IMR-90 (cell line): ENCODE measurements at regions not wholly inside any gene's neighbourhood (a gene's known extent, or its start where the extent isn't known, plus 50 kb on each side); places are given as distances from the start of the nearest gene placed in this dataset.

ENCODE experiments used
- ATAC-seq: fragments of 200-7000 bp; cut with Tn5 transposase; 2 replicates; pipeline ENCODE4 v1.9.1; 2020; ENCODE audit warnings: low read depth, mild to moderate bottlenecking, moderate library complexity
- BruUV-seq: library from RNA; stranded (reverse); fragments of 400-500 nt; replicated peaks from 2 replicates; lab custom pipeline; 2021; lab: Mats Ljungman, UMichigan
- CTCF ChIA-PET: fragments of 300-600 bp; formaldehyde crosslinking; extraction: SDS; loops from one replicate; lab custom pipeline; 2021; ENCODE audit warnings: antibody characterized with exemption; lab: Yijun Ruan, JAX
- POLR2A ChIA-PET: fragments of 300-600 bp; sonication (Branson Sonifier 250); formaldehyde crosslinking; loops from one replicate; lab custom pipeline; 2022; ENCODE audit warnings: antibody characterized with exemption; ENCODE audit not compliant: unreplicated experiment; lab: Charles Lee
- DNase-seq: peaks from one replicate; pipeline ENCODE4 v3.0.0; 2013
- H2AFZ ChIP-seq: replicated peaks from 2 replicates; pipeline ENCODE3; 2013; ENCODE audit warnings: low read length, mild to moderate bottlenecking; ENCODE audit not compliant: poor library complexity
- H2AK5ac ChIP-seq: 2 replicates; pipeline ENCODE4 v1.6.1; 2013; ENCODE audit warnings: low read depth, low read length, inconsistent platforms
- H2AK9ac ChIP-seq: replicated peaks from 2 replicates; pipeline ENCODE3; 2013; ENCODE audit warnings: mild to moderate bottlenecking, low read depth, low read length, moderate library complexity; ENCODE audit not compliant: poor library complexity
- H2BK120ac ChIP-seq: 2 replicates; pipeline ENCODE4 v1.6.1; 2013; ENCODE audit warnings: low read depth, low read length, inconsistent platforms
- H2BK15ac ChIP-seq: 3 replicates; pipeline ENCODE4 v1.6.1; 2013; ENCODE audit warnings: low read depth, low read length, inconsistent platforms
- H2BK20ac ChIP-seq: 2 replicates; pipeline ENCODE4 v1.6.1; 2013; ENCODE audit warnings: low read depth, mild to moderate bottlenecking, inconsistent platforms, low read length, moderate library complexity
- H2BK5ac ChIP-seq: 2 replicates; pipeline ENCODE4 v1.6.1; 2013; ENCODE audit warnings: mild to moderate bottlenecking, low read depth, low read length, inconsistent platforms; ENCODE audit not compliant: poor library complexity, severe bottlenecking
- H3K14ac ChIP-seq: replicated peaks from 2 replicates; pipeline ENCODE4 v1.6.1; 2013; ENCODE audit warnings: low read depth, low read length, inconsistent platforms
- H3K18ac ChIP-seq: 2 replicates; pipeline ENCODE4 v1.6.1; 2013; ENCODE audit warnings: low read depth, low read length, control low read depth
- H3K23ac ChIP-seq: 2 replicates; pipeline ENCODE4 v1.6.1; 2013; ENCODE audit warnings: low read depth, low read length, inconsistent platforms
- H3K27ac ChIP-seq: 2 replicates; pipeline ENCODE4 v1.5.1; 2013; ENCODE audit warnings: mild to moderate bottlenecking, control low read depth, low read length; ENCODE audit not compliant: insufficient read depth
- H3K27me3 ChIP-seq: 2 replicates; pipeline ENCODE4 v1.6.1; 2013; ENCODE audit warnings: low read length; ENCODE audit not compliant: control insufficient read depth, insufficient read depth
- H3K36me3 ChIP-seq: 2 replicates; pipeline ENCODE4 v1.6.1; 2013; ENCODE audit warnings: low read length, mixed read lengths; ENCODE audit not compliant: control insufficient read depth, insufficient read depth
- H3K4ac ChIP-seq: 2 replicates; pipeline ENCODE4 v1.6.1; 2013; ENCODE audit warnings: low read depth, low read length, inconsistent platforms
- H3K4me1 ChIP-seq: 2 replicates; pipeline ENCODE4 v1.6.1; 2013; ENCODE audit warnings: low read length, mixed read lengths; ENCODE audit not compliant: control insufficient read depth, insufficient read depth
- H3K4me2 ChIP-seq: 2 replicates; pipeline ENCODE4 v1.6.1; 2013; ENCODE audit warnings: low read depth, mild to moderate bottlenecking, control low read depth, low read length, moderate library complexity
- H3K4me3 ChIP-seq: 2 replicates; pipeline ENCODE4 v1.5.1; 2013; ENCODE audit warnings: low read depth, mild to moderate bottlenecking, control low read depth, low read length, moderate library complexity; ENCODE audit not compliant: insufficient read depth
- H3K56ac ChIP-seq: 2 replicates; pipeline ENCODE4 v1.6.1; 2013; ENCODE audit warnings: low read length, inconsistent platforms; ENCODE audit not compliant: insufficient read depth; ENCODE audit errors: extremely low read depth
- H3K79me1 ChIP-seq, 2 experiments: 2 replicates each; pipeline ENCODE4 v1.6.1; 2013; ENCODE audit warnings: low read length in 2 of 2, inconsistent platforms in 1 of 2, low read depth in 1 of 2
- H3K9ac ChIP-seq: 2 replicates; pipeline ENCODE4 v1.6.1; 2013; ENCODE audit warnings: low read depth, low read length, control low read depth
- H3K9me1 ChIP-seq: 2 replicates; pipeline ENCODE4 v1.6.1; 2013; ENCODE audit warnings: low read length, inconsistent platforms; ENCODE audit not compliant: insufficient read depth
- H3K9me3 ChIP-seq: 2 replicates; pipeline ENCODE4 v1.6.1; 2013; ENCODE audit warnings: low read length; ENCODE audit not compliant: control insufficient read depth, insufficient read depth
- H4K20me1 ChIP-seq: 2 replicates; pipeline ENCODE4 v1.6.1; 2013; ENCODE audit warnings: low read length, inconsistent platforms; ENCODE audit not compliant: insufficient read depth
- H4K5ac ChIP-seq: 2 replicates; pipeline ENCODE4 v1.6.1; 2013; ENCODE audit warnings: mild to moderate bottlenecking, low read depth, low read length, control low read depth
- H4K8ac ChIP-seq, 2 experiments: 2 replicates each; pipeline ENCODE4 v1.6.1; 2013; ENCODE audit warnings: low read depth in 2 of 2, low read length in 2 of 2, control low read depth in 1 of 2, inconsistent platforms in 1 of 2
- H4K91ac ChIP-seq: 2 replicates; pipeline ENCODE4 v1.6.1; 2013; ENCODE audit warnings: low read depth, low read length, inconsistent platforms; ENCODE audit not compliant: insufficient read depth
- BHLHE40 ChIP-seq: fragments of 150-350 bp; IDR thresholded peaks from 2 replicates; pipeline ENCODE4 v1.6.1; 2016; ENCODE audit warnings: mild to moderate bottlenecking, low read depth, low read length
- CEBPB ChIP-seq: IDR thresholded peaks from 2 replicates; pipeline ENCODE4 v1.6.1; 2012; ENCODE audit warnings: low read depth, low read length, improper control_type of control experiment
- CHD1 ChIP-seq: IDR thresholded peaks from 2 replicates; pipeline ENCODE4 v1.6.1; 2012; ENCODE audit warnings: low read depth, low read length, improper control_type of control experiment
- FOS ChIP-seq: fragments of 150-350 bp; IDR thresholded peaks from 2 replicates; pipeline ENCODE4 v1.6.1; 2016; ENCODE audit warnings: low read depth, low read length
- MAFK ChIP-seq: IDR thresholded peaks from 2 replicates; pipeline ENCODE4 v1.6.1; 2012; ENCODE audit warnings: low read depth, low read length, improper control_type of control experiment
- MAZ ChIP-seq: IDR thresholded peaks from 2 replicates; pipeline ENCODE4 v1.6.1; 2012; ENCODE audit warnings: low read depth, mild to moderate bottlenecking, low read length, improper control_type of control experiment, moderate library complexity, borderline replicate concordance
- MXI1 ChIP-seq: IDR thresholded peaks from 2 replicates; pipeline ENCODE4 v1.6.1; 2012; ENCODE audit warnings: low read depth, mild to moderate bottlenecking, low read length, moderate library complexity, borderline replicate concordance
- NFE2L2 ChIP-seq: fragments of 150-350 bp; IDR thresholded peaks from 2 replicates; pipeline ENCODE4 v1.6.1; 2016; ENCODE audit warnings: low read depth, mild to moderate bottlenecking, low read length
- POLR2A ChIP-seq: IDR thresholded peaks from 2 replicates; pipeline ENCODE4 v1.6.1; 2012; ENCODE audit warnings: mild to moderate bottlenecking, low read depth, low read length
- RAD21 ChIP-seq: IDR thresholded peaks from 2 replicates; pipeline ENCODE4 v1.6.1; 2012; ENCODE audit warnings: low read length, improper control_type of control experiment
- RCOR1 ChIP-seq: IDR thresholded peaks from 2 replicates; pipeline ENCODE4 v1.6.1; 2012; ENCODE audit warnings: mild to moderate bottlenecking, low read length, improper control_type of control experiment; ENCODE audit not compliant: insufficient replicate concordance
- WGBS, 2 experiments: methylation state at CpG; one replicate each; pipeline versions ENCODE4 v1.1.5 to v1.1.7; 2013; ENCODE audit warnings: missing lambda C conversion rate in 2 of 2; ENCODE audit not compliant: insufficient read length in 1 of 2; ENCODE audit errors: extremely low coverage in 2 of 2; 5-methylcytosine and 5-hydroxymethylcytosine counted together
- dilution Hi-C: fragments of 300-500 bp; cut with HindIII; formaldehyde crosslinking; loops from one replicate; pipeline ENCODE4 v1.14.3; 2018; ENCODE audit warnings: low sequenced_read_pairs; ENCODE audit not compliant: unreplicated experiment
- in situ Hi-C: fragments of 300-500 bp; cut with MboI; formaldehyde crosslinking; loops from 3 replicates; pipeline ENCODE4 v1.14.3; 2019; ENCODE audit warnings: low sequenced_read_pairs, inconsistent platforms, mixed read lengths
- intact Hi-C: fragments of 100-400 bp; cut with micrococcal nuclease; formaldehyde crosslinking; loops from 2 replicates; pipeline ENCODE4 v1.10.0; 2022
- TF ChIP-seq, protein P1 (sequence below): conservative IDR thresholded peaks from 2 replicates; pipeline ENCODE4 v1.5.1; 2012; ENCODE audit warnings: mild to moderate bottlenecking, low read depth, low read length, improper control_type of control experiment

DNA sequence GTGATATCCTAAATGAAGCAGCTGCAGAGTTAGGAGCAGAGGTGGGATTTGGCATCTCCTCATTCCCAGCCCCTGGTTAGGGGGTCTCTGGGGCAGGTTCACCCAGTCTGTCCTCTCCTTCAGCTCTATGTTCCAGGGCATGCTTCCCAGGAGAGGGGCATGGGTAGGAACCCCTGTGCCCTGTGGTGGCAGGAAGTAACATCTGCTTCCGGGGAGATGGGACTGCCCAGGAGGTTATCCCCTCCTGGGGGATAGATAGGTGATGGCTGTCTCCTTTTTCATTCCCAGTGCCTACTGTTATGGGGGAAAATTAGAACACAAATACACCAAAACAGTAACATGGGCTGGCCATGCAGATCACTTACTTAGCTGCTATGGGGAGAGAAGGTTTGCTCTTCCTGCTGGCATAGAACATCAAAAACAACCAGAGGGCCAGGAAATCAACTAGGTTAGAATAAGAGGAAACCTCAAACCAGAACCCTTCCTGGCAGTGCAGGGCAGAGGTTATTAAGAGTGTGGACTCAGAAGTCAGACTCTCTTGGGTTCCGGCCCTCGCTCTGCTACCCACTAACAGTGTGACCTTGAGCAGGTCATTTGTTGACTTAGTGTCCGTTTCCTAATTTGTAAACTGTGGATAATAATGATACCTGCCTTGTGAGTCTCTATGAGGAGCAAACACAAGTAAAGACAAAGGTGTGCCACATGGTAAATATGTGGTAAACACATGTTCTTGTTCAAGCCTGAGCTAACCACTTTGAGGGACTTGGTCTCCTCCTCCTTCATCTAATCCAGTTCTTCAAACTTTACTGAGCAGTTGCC, 157.8 kb upstream of the JUN start (continued):
- TF ChIP-seq RAD21 = no peak

DNA sequence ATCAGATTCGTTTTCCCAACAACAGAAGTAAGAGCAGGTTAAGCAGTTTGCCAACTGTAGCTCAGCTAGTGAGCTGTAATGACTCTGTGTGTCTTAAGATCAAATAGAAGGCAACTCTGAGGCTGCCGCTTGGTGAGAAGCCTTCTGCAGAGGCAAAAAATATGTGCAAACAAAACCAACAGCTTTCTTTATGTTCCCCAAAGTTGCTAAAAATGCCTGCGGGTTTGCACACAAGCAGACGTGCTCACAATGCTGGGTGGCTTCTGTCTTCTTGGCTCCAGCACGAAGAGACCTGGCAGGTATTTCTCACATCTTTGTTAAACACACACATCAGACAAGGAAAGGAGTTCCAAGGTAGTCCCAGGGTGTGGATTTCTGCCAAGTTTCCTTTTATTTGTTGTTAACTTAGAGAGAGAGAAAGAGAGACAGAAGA, 158.9 kb upstream of the JUN start:
- no peak overlapping the region for H2BK20ac ChIP-seq
- no peaks in the 10 kb centered on the region for H3K9me3 ChIP-seq
- no peak overlapping the region for H2AK9ac ChIP-seq
- H3K4ac ChIP-seq = no peak overlapping the region
- no peak overlapping the region for H2AFZ ChIP-seq
- no peaks in the 10 kb centered on the region; the same call in 1 of the 2 replicates for H3K27me3 ChIP-seq
- no peaks in the 10 kb centered on the region for H3K79me1 ChIP-seq
- H2AK5ac ChIP-seq = no peak overlapping the region
- no peaks in the 10 kb centered on the region for H3K4me1 ChIP-seq
- no peak overlapping the region for H3K4me3 ChIP-seq
- no peak overlapping the region for H3K23ac ChIP-seq
- H4K5ac ChIP-seq = no peak overlapping the region
- H3K9ac ChIP-seq = no peak overlapping the region
- no TSS peak for BruUV-seq
- H2BK5ac ChIP-seq = no peak overlapping the region
- dilution Hi-C loops (no loop called here), intact Hi-C loops (no loop called here), in situ Hi-C loops (no loop called here)
- no peak overlapping the region for H4K91ac ChIP-seq
- no peaks in the 10 kb centered on the region for H4K20me1 ChIP-seq
- POLR2A ChIA-PET = no interaction called here
- H3K14ac ChIP-seq = no peak overlapping the region
- CTCF ChIA-PET = no interaction called here
- no peak overlapping the region for H3K18ac ChIP-seq
- no peak for DNase-seq
- no peaks in the 10 kb centered on the region for H3K36me3 ChIP-seq
- no peak overlapping the region for H2BK120ac ChIP-seq
- no peak overlapping the region for H3K4me2 ChIP-seq
- no peak overlapping the region for H3K27ac ChIP-seq
- no peak overlapping the region for H2BK15ac ChIP-seq
- 53% methylated on average over 2 of the region's 5 CpGs; no CpG with 5 or more reads in 1 of the 2 experiments for WGBS, 2 experiments
- H4K8ac ChIP-seq = no peak overlapping the region
- TF ChIP-seq CEBPB (no peak), RCOR1 (no peak), RAD21 (no peak), POLR2A (no peak), MAFK (no peak), NFE2L2 (no peak), MAZ (no peak), BHLHE40 (no peak), FOS (no peak), MXI1 (no peak), CHD1 (no peak)
- TF ChIP-seq, protein P1, sequence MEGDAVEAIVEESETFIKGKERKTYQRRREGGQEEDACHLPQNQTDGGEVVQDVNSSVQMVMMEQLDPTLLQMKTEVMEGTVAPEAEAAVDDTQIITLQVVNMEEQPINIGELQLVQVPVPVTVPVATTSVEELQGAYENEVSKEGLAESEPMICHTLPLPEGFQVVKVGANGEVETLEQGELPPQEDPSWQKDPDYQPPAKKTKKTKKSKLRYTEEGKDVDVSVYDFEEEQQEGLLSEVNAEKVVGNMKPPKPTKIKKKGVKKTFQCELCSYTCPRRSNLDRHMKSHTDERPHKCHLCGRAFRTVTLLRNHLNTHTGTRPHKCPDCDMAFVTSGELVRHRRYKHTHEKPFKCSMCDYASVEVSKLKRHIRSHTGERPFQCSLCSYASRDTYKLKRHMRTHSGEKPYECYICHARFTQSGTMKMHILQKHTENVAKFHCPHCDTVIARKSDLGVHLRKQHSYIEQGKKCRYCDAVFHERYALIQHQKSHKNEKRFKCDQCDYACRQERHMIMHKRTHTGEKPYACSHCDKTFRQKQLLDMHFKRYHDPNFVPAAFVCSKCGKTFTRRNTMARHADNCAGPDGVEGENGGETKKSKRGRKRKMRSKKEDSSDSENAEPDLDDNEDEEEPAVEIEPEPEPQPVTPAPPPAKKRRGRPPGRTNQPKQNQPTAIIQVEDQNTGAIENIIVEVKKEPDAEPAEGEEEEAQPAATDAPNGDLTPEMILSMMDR = no peak
- ATAC-seq = no peak
- no peak overlapping the region for H3K56ac ChIP-seq
- H3K9me1 ChIP-seq = no peaks in the 10 kb centered on the region; the same call in 1 of the 2 replicates
